BLaER1 (cell line): ENCODE measurements at regions not wholly inside any gene's neighbourhood (a gene's known extent, or its start where the extent isn't known, plus 50 kb on each side); places are given as distances from the start of the nearest gene placed in this dataset.

ENCODE experiments used
- H3K27ac ChIP-seq: shearing (Covaris generic); formaldehyde crosslinking; 2 replicates; pipeline ENCODE4 v1.8.1; 2022
- H3K27me3 ChIP-seq: shearing (Covaris generic); formaldehyde crosslinking; 2 replicates; pipeline ENCODE4 v1.8.1; 2022
- H3K36me3 ChIP-seq: shearing (Covaris generic); formaldehyde crosslinking; 2 replicates; pipeline ENCODE4 v1.8.1; 2022
- H3K4me1 ChIP-seq: shearing (Covaris generic); formaldehyde crosslinking; 2 replicates; pipeline ENCODE4 v1.8.1; 2022
- H3K4me2 ChIP-seq: shearing (Covaris generic); formaldehyde crosslinking; 2 replicates; pipeline ENCODE4 v1.8.1; 2022
- H3K4me3 ChIP-seq: shearing (Covaris generic); formaldehyde crosslinking; 2 replicates; pipeline ENCODE4 v1.8.1; 2022
- H3K9ac ChIP-seq: shearing (Covaris generic); formaldehyde crosslinking; 2 replicates; pipeline ENCODE4 v1.8.1; 2022
- H3K9me3 ChIP-seq: shearing (Covaris generic); formaldehyde crosslinking; 2 replicates; pipeline ENCODE4 v1.8.1; 2022
- H4K20me1 ChIP-seq: shearing (Covaris generic); formaldehyde crosslinking; 2 replicates; pipeline ENCODE4 v1.8.1; 2022
- Cebpa-rat ChIP-seq: shearing (Covaris generic); IDR thresholded peaks from 2 replicates; pipeline ENCODE4 v1.8.1; 2022

- Histone ChIP-seq H3K4me3 (no peak overlapping the region), H3K27me3 (no peaks in the 10 kb centered on the region), H3K4me1 (no peaks in the 10 kb centered on the region), H4K20me1 (no peaks in the 10 kb centered on the region), H3K4me2 (no peak overlapping the region), H3K9me3 (no peaks in the 10 kb centered on the region), H3K36me3 (no peaks in the 10 kb centered on the region), H3K27ac (no peak overlapping the region), H3K9ac (no peak overlapping the region)
- no peak for TF ChIP-seq Cebpa-rat
Measured at GRCh38 chr6:94133106-94133505, 713.7 kb upstream of the EPHA7 start.

GRCh38 chr6:94131271-94131670 lies 711.9 kb upstream of the EPHA7 start:
- H3K4me2 ChIP-seq: no peak overlapping the region
- H3K27me3 ChIP-seq: no peaks in the 10 kb centered on the region
- no peak for TF ChIP-seq Cebpa-rat
- no peaks in the 10 kb centered on the region for H4K20me1 ChIP-seq
- no peaks in the 10 kb centered on the region for H3K4me1 ChIP-seq
- no peaks in the 10 kb centered on the region for H3K9me3 ChIP-seq
- H3K4me3 ChIP-seq: no peak overlapping the region
- H3K9ac ChIP-seq: no peak overlapping the region
- no peak overlapping the region for H3K27ac ChIP-seq
- H3K36me3 ChIP-seq: no peaks in the 10 kb centered on the region

- Histone ChIP-seq H3K4me2 (no peak overlapping the region), H3K4me3 (no peak overlapping the region), H3K36me3 (no peaks in the 10 kb centered on the region), H4K20me1 (no peaks in the 10 kb centered on the region), H3K9me3 (no peaks in the 10 kb centered on the region), H3K27ac (no peak overlapping the region), H3K27me3 (no peaks in the 10 kb centered on the region), H3K4me1 (no peaks in the 10 kb centered on the region), H3K9ac (no peak overlapping the region)
- TF ChIP-seq Cebpa-rat: no peak
Measured at GRCh38 chr6:94130478-94130877, 711.1 kb upstream of the EPHA7 start.

GRCh38 chr6:94129926-94130325 lies 710.6 kb upstream of the EPHA7 start:
- H3K4me2 ChIP-seq: no peak overlapping the region
- no peaks in the 10 kb centered on the region for H3K27me3 ChIP-seq
- H3K4me1 ChIP-seq: no peaks in the 10 kb centered on the region
- no peaks in the 10 kb centered on the region for H3K36me3 ChIP-seq
- no peak for TF ChIP-seq Cebpa-rat
- no peak overlapping the region for H3K4me3 ChIP-seq
- H3K27ac ChIP-seq: no peak overlapping the region
- no peaks in the 10 kb centered on the region for H3K9me3 ChIP-seq
- H4K20me1 ChIP-seq: no peaks in the 10 kb centered on the region
- no peak overlapping the region for H3K9ac ChIP-seq

GRCh38 chr6:94127716-94128115 lies 708.4 kb upstream of the EPHA7 start:
- H3K4me3 ChIP-seq: no peak overlapping the region
- no peaks in the 10 kb centered on the region for H4K20me1 ChIP-seq
- no peaks in the 10 kb centered on the region for H3K4me1 ChIP-seq
- no peak overlapping the region for H3K4me2 ChIP-seq
- H3K27me3 ChIP-seq: no peaks in the 10 kb centered on the region
- TF ChIP-seq Cebpa-rat: no peak
- no peaks in the 10 kb centered on the region for H3K9me3 ChIP-seq
- no peak overlapping the region for H3K9ac ChIP-seq
- H3K36me3 ChIP-seq: no peaks in the 10 kb centered on the region
- no peak overlapping the region for H3K27ac ChIP-seq

GRCh38 chr6:94124333-94124732 lies 705.0 kb upstream of the EPHA7 start:
- H4K20me1 ChIP-seq: no peaks in the 10 kb centered on the region
- no peaks in the 10 kb centered on the region for H3K27me3 ChIP-seq
- H3K9ac ChIP-seq: no peak overlapping the region
- no peak overlapping the region for H3K27ac ChIP-seq
- no peak overlapping the region for H3K4me3 ChIP-seq
- no peak overlapping the region for H3K4me2 ChIP-seq
- no peaks in the 10 kb centered on the region for H3K9me3 ChIP-seq
- no peaks in the 10 kb centered on the region for H3K4me1 ChIP-seq
- TF ChIP-seq Cebpa-rat: no peak
- H3K36me3 ChIP-seq: no peaks in the 10 kb centered on the region

GRCh38 chr6:94121094-94121493 lies 701.7 kb upstream of the EPHA7 start:
- Histone ChIP-seq H3K27ac (no peak overlapping the region), H3K9ac (no peak overlapping the region), H3K36me3 (no peaks in the 10 kb centered on the region), H3K27me3 (no peaks in the 10 kb centered on the region), H3K4me2 (no peak overlapping the region), H4K20me1 (no peaks in the 10 kb centered on the region), H3K9me3 (no peaks in the 10 kb centered on the region), H3K4me3 (no peak overlapping the region), H3K4me1 (no peaks in the 10 kb centered on the region)
- no peak for TF ChIP-seq Cebpa-rat

GRCh38 chr6:94099072-94099471 lies 679.7 kb upstream of the EPHA7 start:
- Histone ChIP-seq H3K36me3 (no peaks in the 10 kb centered on the region), H3K27ac (no peak overlapping the region), H3K9me3 (no peaks in the 10 kb centered on the region), H4K20me1 (no peaks in the 10 kb centered on the region), H3K4me3 (no peak overlapping the region), H3K4me1 (no peaks in the 10 kb centered on the region), H3K27me3 (no peaks in the 10 kb centered on the region), H3K9ac (no peak overlapping the region), H3K4me2 (no peak overlapping the region)
- TF ChIP-seq Cebpa-rat: no peak

GRCh38 chr6:94095961-94096360 lies 676.6 kb upstream of the EPHA7 start:
- Histone ChIP-seq H3K4me1 (no peaks in the 10 kb centered on the region), H3K27ac (no peak overlapping the region), H3K9ac (no peak overlapping the region), H3K27me3 (no peaks in the 10 kb centered on the region), H3K4me3 (no peak overlapping the region), H3K4me2 (no peak overlapping the region), H3K9me3 (no peaks in the 10 kb centered on the region), H4K20me1 (no peaks in the 10 kb centered on the region), H3K36me3 (no peaks in the 10 kb centered on the region)
- TF ChIP-seq Cebpa-rat: no peak

GRCh38 chr6:94089941-94090340 lies 670.6 kb upstream of the EPHA7 start:
- H3K4me2 ChIP-seq: no peak overlapping the region
- H3K9ac ChIP-seq: no peak overlapping the region
- TF ChIP-seq Cebpa-rat: no peak
- no peaks in the 10 kb centered on the region for H3K36me3 ChIP-seq
- no peaks in the 10 kb centered on the region for H3K9me3 ChIP-seq
- H4K20me1 ChIP-seq: no peaks in the 10 kb centered on the region
- H3K4me1 ChIP-seq: no peaks in the 10 kb centered on the region
- no peak overlapping the region for H3K4me3 ChIP-seq
- H3K27ac ChIP-seq: no peak overlapping the region
- H3K27me3 ChIP-seq: no peaks in the 10 kb centered on the region

- Histone ChIP-seq H3K9me3 (no peaks in the 10 kb centered on the region), H3K27ac (no peak overlapping the region), H3K27me3 (no peaks in the 10 kb centered on the region), H3K9ac (no peak overlapping the region), H4K20me1 (no peaks in the 10 kb centered on the region), H3K4me3 (no peak overlapping the region), H3K36me3 (no peaks in the 10 kb centered on the region), H3K4me1 (no peaks in the 10 kb centered on the region), H3K4me2 (no peak overlapping the region)
- no peak for TF ChIP-seq Cebpa-rat
Measured at GRCh38 chr6:94088870-94089269, 669.5 kb upstream of the EPHA7 start.
